Cardiac fibroblast (primary cell): ENCODE measurements at regions not wholly inside any gene's neighbourhood (a gene's known extent, or its start where the extent isn't known, plus 50 kb on each side); places are given as distances from the start of the nearest gene placed in this dataset.

Experiments
- DNase-seq, 2 donors: peaks; one replicate each; pipeline versions ENCODE4 v3.0.0 to v3.0.0-alpha.2; 2010; ENCODE audit warnings: low read depth in 2 of 2
- H3K4me3 ChIP-seq, 2 donors: replicated peaks in 1 of 2; 1 replicate in 1 of 2; 2 replicates in 1 of 2; pipeline ENCODE4 v1.5.1; 2011; ENCODE audit warnings: low read depth in 2 of 2, low read length in 2 of 2, mild to moderate bottlenecking in 2 of 2, moderate library complexity in 1 of 2
- CTCF ChIP-seq: IDR thresholded peaks from one replicate; pipeline ENCODE4 v1.5.1; 2011; ENCODE audit warnings: low read depth, mild to moderate bottlenecking, low read length, inconsistent platforms

GRCh38 chr5:34539183-34539582 is 116.9 kb upstream of the RAI14 start:
- no peak overlapping the region for H3K4me3 ChIP-seq
- no peak for DNase-seq
- no peak for TF ChIP-seq CTCF

GRCh38 chr5:34541067-34541466 is 115.1 kb upstream of the RAI14 start:
- no peak for TF ChIP-seq CTCF
- DNase-seq, result no peak
- no peak overlapping the region for H3K4me3 ChIP-seq

GRCh38 chr5:34542818-34543217 is 113.3 kb upstream of the RAI14 start:
- no peak overlapping the region for H3K4me3 ChIP-seq
- TF ChIP-seq CTCF, result no peak
- no peak for DNase-seq

GRCh38 chr5:34543687-34544086 is 112.4 kb upstream of the RAI14 start:
- no peak overlapping the region for H3K4me3 ChIP-seq
- DNase-seq, result no peak
- no peak for TF ChIP-seq CTCF

GRCh38 chr5:34544403-34544802 is 111.7 kb upstream of the RAI14 start:
- no peak for TF ChIP-seq CTCF
- no peak for DNase-seq

GRCh38 chr5:34545164-34545563 is 111.0 kb upstream of the RAI14 start:
- no peak overlapping the region for H3K4me3 ChIP-seq
- DNase-seq, result no peak
- TF ChIP-seq CTCF, result no peak

More at GRCh38 chr5:34544403-34544802, 111.7 kb upstream of the RAI14 start:
- no peak overlapping the region for H3K4me3 ChIP-seq

GRCh38 chr5:34545626-34546025 is 110.5 kb upstream of the RAI14 start:
- H3K4me3 ChIP-seq, result no peak overlapping the region
- no peak for TF ChIP-seq CTCF
- no peak for DNase-seq
